ENCODE measurements at regions not wholly inside any gene's neighbourhood (a gene's known extent, or its start where the extent isn't known, plus 50 kb on each side); places are given as distances from the start of the nearest gene placed in this dataset.

DNA sequence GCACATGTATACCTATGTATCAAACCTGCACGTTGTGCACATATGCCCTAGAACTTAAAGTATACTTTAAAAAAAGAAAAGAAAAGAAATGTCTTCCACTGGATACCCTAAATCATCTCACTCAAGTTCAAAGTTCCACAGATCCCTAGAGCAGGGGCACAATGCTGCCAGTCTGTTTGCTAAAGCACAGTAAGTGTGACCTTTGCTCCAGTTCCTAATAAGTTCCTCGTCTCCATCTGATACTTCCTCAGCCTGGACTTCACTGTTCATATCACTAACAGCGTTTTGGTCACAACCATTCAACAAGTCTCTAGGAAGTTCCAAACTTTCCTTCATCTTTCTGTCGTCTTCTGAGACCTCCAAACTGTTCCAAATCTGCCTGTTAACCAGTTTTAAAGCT is 118.3 kb downstream of the BMP4 start:
- Histone ChIP-seq H3K9me1 (ENCODE audit: control insufficient read depth, insufficient read depth, low read length) (no peaks in the 10 kb centered on the region), H3K27ac (ENCODE audit: extremely low read depth, low read depth, low read length) (no peak overlapping the region), H3K9me3 (replicated peaks; ENCODE audit: control insufficient read depth, insufficient read depth, low read depth, low read length) (no peaks in the 10 kb centered on the region), H3K4me1 (replicated peaks in 1 of 2; ENCODE audit: control insufficient read depth in 2 of 2, insufficient read depth in 2 of 2, low read length in 2 of 2) (no peaks in the 10 kb centered on the region), H4K20me1 (replicated peaks; ENCODE audit: control insufficient read depth, insufficient read depth, low read length) (no peaks in the 10 kb centered on the region), H3K4me3 (no peak overlapping the region), H3K27me3 (ENCODE audit: control insufficient read depth in 2 of 2, insufficient read depth in 2 of 2, low read length in 2 of 2) (no peaks in the 10 kb centered on the region), H3K4me2 (ENCODE audit: insufficient read depth, low read length) (no peak overlapping the region), H3K9ac (ENCODE audit: insufficient read depth in 1 of 2, low read depth in 2 of 2, low read length in 2 of 2) (no peak overlapping the region), H3K36me3 (ENCODE audit: control insufficient read depth, insufficient read depth, low read length) (no peaks in the 10 kb centered on the region), H2AFZ (ENCODE audit: low read depth, low read length) (no peak overlapping the region), H3K79me2 (ENCODE audit: control insufficient read depth, insufficient read depth, low read length) (no peaks in the 10 kb centered on the region)
- no peak for ATAC-seq
- CTCF ChIA-PET (ENCODE audit: low intra/inter-chr PET ratio) = no interaction called here
- FAIRE-seq = no peak
- WGBS (ENCODE audit: insufficient coverage, low coverage, missing lambda C conversion rate) = 0% methylated on average over 2 of the region's 4 CpGs
- intact Hi-C loops (cut with micrococcal nuclease) (no loop called here), in situ Hi-C loops (cut with MboI) (no loop called here)
- POLR2A ChIA-PET = no interaction called here
- no TSS peak for BruUV-seq (replicated peaks)
- DNase-seq (ENCODE audit: extremely low read depth in 1 of 4, low spot score in 3 of 4) = no peak
- no peak for TF ChIP-seq POLR2B (IDR thresholded peaks at IDR 0.05; ENCODE audit: low read depth, partially characterized antibody)
- no peak for TF ChIP-seq RBM17 (IDR thresholded peaks at IDR 0.05; ENCODE audit: borderline replicate concordance, low read depth, low read length)
- no peak for TF ChIP-seq RAD21 (CRISPR knock-in tag; conservative IDR thresholded peaks at IDR 0.05 in 1 of 2, IDR thresholded peaks at IDR 0.05 in 1 of 2)
- TF ChIP-seq, protein P1, sequence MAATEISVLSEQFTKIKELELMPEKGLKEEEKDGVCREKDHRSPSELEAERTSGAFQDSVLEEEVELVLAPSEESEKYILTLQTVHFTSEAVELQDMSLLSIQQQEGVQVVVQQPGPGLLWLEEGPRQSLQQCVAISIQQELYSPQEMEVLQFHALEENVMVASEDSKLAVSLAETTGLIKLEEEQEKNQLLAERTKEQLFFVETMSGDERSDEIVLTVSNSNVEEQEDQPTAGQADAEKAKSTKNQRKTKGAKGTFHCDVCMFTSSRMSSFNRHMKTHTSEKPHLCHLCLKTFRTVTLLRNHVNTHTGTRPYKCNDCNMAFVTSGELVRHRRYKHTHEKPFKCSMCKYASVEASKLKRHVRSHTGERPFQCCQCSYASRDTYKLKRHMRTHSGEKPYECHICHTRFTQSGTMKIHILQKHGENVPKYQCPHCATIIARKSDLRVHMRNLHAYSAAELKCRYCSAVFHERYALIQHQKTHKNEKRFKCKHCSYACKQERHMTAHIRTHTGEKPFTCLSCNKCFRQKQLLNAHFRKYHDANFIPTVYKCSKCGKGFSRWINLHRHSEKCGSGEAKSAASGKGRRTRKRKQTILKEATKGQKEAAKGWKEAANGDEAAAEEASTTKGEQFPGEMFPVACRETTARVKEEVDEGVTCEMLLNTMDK (IDR thresholded peaks at IDR 0.05; ENCODE audit: borderline replicate concordance, insufficient read depth, low read depth, low read length, poor library complexity, severe bottlenecking) = no peak
- TF ChIP-seq, protein P2, sequence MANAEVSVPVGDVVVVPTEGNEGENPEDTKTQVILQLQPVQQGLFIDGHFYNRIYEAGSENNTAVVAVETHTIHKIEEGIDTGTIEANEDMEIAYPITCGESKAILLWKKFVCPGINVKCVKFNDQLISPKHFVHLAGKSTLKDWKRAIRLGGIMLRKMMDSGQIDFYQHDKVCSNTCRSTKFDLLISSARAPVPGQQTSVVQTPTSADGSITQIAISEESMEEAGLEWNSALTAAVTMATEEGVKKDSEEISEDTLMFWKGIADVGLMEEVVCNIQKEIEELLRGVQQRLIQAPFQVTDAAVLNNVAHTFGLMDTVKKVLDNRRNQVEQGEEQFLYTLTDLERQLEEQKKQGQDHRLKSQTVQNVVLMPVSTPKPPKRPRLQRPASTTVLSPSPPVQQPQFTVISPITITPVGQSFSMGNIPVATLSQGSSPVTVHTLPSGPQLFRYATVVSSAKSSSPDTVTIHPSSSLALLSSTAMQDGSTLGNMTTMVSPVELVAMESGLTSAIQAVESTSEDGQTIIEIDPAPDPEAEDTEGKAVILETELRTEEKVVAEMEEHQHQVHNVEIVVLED (CRISPR knock-in tag; IDR thresholded peaks at IDR 0.05) = no peak
- TF ChIP-seq HIVEP1 (CRISPR knock-in tag; IDR thresholded peaks at IDR 0.05) = no peak
- TF ChIP-seq NCOA2 (IDR thresholded peaks at IDR 0.05; ENCODE audit: partially characterized antibody in 2 of 2) = no peak
- TF ChIP-seq ZNF707 (CRISPR knock-in tag; conservative IDR thresholded peaks at IDR 0.05) = no peak
- TF ChIP-seq RHOXF2B (CRISPR knock-in tag; conservative IDR thresholded peaks at IDR 0.05) = no peak
- TF ChIP-seq, protein P3, sequence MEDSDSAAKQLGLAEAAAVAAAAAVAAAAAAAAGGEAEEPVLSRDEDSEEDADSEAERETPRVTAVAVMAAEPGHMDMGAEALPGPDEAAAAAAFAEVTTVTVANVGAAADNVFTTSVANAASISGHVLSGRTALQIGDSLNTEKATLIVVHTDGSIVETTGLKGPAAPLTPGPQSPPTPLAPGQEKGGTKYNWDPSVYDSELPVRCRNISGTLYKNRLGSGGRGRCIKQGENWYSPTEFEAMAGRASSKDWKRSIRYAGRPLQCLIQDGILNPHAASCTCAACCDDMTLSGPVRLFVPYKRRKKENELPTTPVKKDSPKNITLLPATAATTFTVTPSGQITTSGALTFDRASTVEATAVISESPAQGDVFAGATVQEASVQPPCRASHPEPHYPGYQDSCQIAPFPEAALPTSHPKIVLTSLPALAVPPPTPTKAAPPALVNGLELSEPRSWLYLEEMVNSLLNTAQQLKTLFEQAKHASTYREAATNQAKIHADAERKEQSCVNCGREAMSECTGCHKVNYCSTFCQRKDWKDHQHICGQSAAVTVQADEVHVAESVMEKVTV (CRISPR knock-in tag; IDR thresholded peaks at IDR 0.05) = no peak
- TF ChIP-seq ATF1 (CRISPR knock-in tag; IDR thresholded peaks at IDR 0.05) = no peak
- no peak for TF ChIP-seq ATF1 (tag; IDR thresholded peaks at IDR 0.05)
- TF ChIP-seq POU5F1 (IDR thresholded peaks at IDR 0.05; ENCODE audit: borderline replicate concordance, low read depth, low read length, partially characterized antibody) = no peak
- no peak for TF ChIP-seq XRCC4 (IDR thresholded peaks at IDR 0.05; ENCODE audit: extremely low read depth, insufficient read depth, insufficient read length)
- TF ChIP-seq, protein P4, sequence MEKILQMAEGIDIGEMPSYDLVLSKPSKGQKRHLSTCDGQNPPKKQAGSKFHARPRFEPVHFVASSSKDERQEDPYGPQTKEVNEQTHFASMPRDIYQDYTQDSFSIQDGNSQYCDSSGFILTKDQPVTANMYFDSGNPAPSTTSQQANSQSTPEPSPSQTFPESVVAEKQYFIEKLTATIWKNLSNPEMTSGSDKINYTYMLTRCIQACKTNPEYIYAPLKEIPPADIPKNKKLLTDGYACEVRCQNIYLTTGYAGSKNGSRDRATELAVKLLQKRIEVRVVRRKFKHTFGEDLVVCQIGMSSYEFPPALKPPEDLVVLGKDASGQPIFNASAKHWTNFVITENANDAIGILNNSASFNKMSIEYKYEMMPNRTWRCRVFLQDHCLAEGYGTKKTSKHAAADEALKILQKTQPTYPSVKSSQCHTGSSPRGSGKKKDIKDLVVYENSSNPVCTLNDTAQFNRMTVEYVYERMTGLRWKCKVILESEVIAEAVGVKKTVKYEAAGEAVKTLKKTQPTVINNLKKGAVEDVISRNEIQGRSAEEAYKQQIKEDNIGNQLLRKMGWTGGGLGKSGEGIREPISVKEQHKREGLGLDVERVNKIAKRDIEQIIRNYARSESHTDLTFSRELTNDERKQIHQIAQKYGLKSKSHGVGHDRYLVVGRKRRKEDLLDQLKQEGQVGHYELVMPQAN (IDR thresholded peaks at IDR 0.05; ENCODE audit: borderline replicate concordance) = no peak
- no peak for TF ChIP-seq XRCC3 (IDR thresholded peaks at IDR 0.05)
- TF ChIP-seq EHMT2 (IDR thresholded peaks at IDR 0.05) = no peak
